ENCODE measurements at regions not wholly inside any gene's neighbourhood (a gene's known extent, or its start where the extent isn't known, plus 50 kb on each side); places are given as distances from the start of the nearest gene placed in this dataset.
A peak's percentile ranks its signal among the peaks of the same experiment; 100 is the strongest.

GRCh38 chr3:36214460-36214859 lies 165.8 kb upstream of the STAC start:
- H3K4me3 ChIP-seq (ENCODE audit: low read depth, low read length) = no peak overlapping the region
- no peak for DNase-seq (ENCODE audit: low read depth)
- no peak for TF ChIP-seq CTCF (conservative IDR thresholded peaks at IDR 0.05; ENCODE audit: low read depth, low read length)

GRCh38 chr3:36215241-36215640 lies 165.1 kb upstream of the STAC start:
- no peak overlapping the region for H3K4me3 ChIP-seq (ENCODE audit: low read depth, low read length)
- TF ChIP-seq CTCF (conservative IDR thresholded peaks at IDR 0.05; ENCODE audit: low read depth, low read length) = no peak
- no peak for DNase-seq (ENCODE audit: low read depth)

- no peak overlapping the region for H3K4me3 ChIP-seq (ENCODE audit: low read depth, low read length)
- DNase-seq (ENCODE audit: low read depth) = peak; percentile 50
- no peak for TF ChIP-seq CTCF (conservative IDR thresholded peaks at IDR 0.05; ENCODE audit: low read depth, low read length)
These were observed 160.9 kb upstream of the STAC start for GRCh38 chr3:36219398-36219797.

- no peak for DNase-seq (ENCODE audit: low read depth)
- H3K4me3 ChIP-seq (ENCODE audit: low read depth, low read length) = no peak overlapping the region
- TF ChIP-seq CTCF (conservative IDR thresholded peaks at IDR 0.05; ENCODE audit: low read depth, low read length) = no peak
These were observed 160.1 kb upstream of the STAC start for GRCh38 chr3:36220173-36220572.

GRCh38 chr3:36221975-36222374 lies 158.3 kb upstream of the STAC start:
- no peak for DNase-seq (ENCODE audit: low read depth)
- no peak for TF ChIP-seq CTCF (conservative IDR thresholded peaks at IDR 0.05; ENCODE audit: low read depth, low read length)
- no peak overlapping the region for H3K4me3 ChIP-seq (ENCODE audit: low read depth, low read length)

GRCh38 chr3:36227980-36228379 lies 152.3 kb upstream of the STAC start:
- no peak overlapping the region for H3K4me3 ChIP-seq (ENCODE audit: low read depth, low read length)
- TF ChIP-seq CTCF (conservative IDR thresholded peaks at IDR 0.05; ENCODE audit: low read depth, low read length) = no peak

GRCh38 chr3:36229496-36229895 lies 150.8 kb upstream of the STAC start:
- H3K4me3 ChIP-seq (ENCODE audit: low read depth, low read length) = no peak overlapping the region
- TF ChIP-seq CTCF (conservative IDR thresholded peaks at IDR 0.05; ENCODE audit: low read depth, low read length) = no peak
- DNase-seq (ENCODE audit: low read depth) = no peak

More at GRCh38 chr3:36227980-36228379, 152.3 kb upstream of the STAC start:
- DNase-seq (ENCODE audit: low read depth) = peak; percentile 7

Measured in choroid plexus epithelial cell (primary cell).